ENCODE measurements at regions not wholly inside any gene's neighbourhood (a gene's known extent, or its start where the extent isn't known, plus 50 kb on each side); places are given as distances from the start of the nearest gene placed in this dataset.

GRCh38 chr1:55821234-55821633 is 606.1 kb upstream of the USP24 start:
- TF ChIP-seq CTCF (IDR thresholded peaks at IDR 0.05) (no peak), POLR2A (IDR thresholded peaks at IDR 0.05) (no peak), EP300 (IDR thresholded peaks at IDR 0.05) (no peak)

All from ovary (tissue), 3 donors.